ES-I3 (cell line): ENCODE measurements at regions not wholly inside any gene's neighbourhood (a gene's known extent, or its start where the extent isn't known, plus 50 kb on each side); places are given as distances from the start of the nearest gene placed in this dataset.
"Not testable (repeated sequence)": the region's sequence is repeated elsewhere in the genome, so short reads cannot be mapped to it uniquely, and the experiment has no call there.

ENCODE experiments used
- H3K36me3 ChIP-seq: 2 replicates; pipeline ENCODE4 v1.6.1; 2013; ENCODE audit warnings: mild to moderate bottlenecking, low read length, control low read depth, moderate library complexity; ENCODE audit not compliant: insufficient read depth
- H3K4me1 ChIP-seq: 2 replicates; pipeline ENCODE4 v1.6.1; 2013; ENCODE audit warnings: mild to moderate bottlenecking, control low read depth, low read length; ENCODE audit not compliant: insufficient read depth
- H3K9ac ChIP-seq: 2 replicates; pipeline ENCODE4 v1.6.1; 2013; ENCODE audit warnings: low read depth, mild to moderate bottlenecking, low read length, moderate library complexity
- H3K9me3 ChIP-seq: 2 replicates; pipeline ENCODE4 v1.6.1; 2013; ENCODE audit warnings: mild to moderate bottlenecking, low read length, moderate library complexity; ENCODE audit not compliant: control insufficient read depth, insufficient read depth

GRCh38 chr7:51389952-51390351, 73.3 kb upstream of the COBL start:
- H3K9ac ChIP-seq, H3K9me3 ChIP-seq, H3K4me1 ChIP-seq: not testable (repeated sequence)

GRCh38 chr7:51389216-51389812, 72.7 kb upstream of the COBL start:
- H3K9ac ChIP-seq, H3K36me3 ChIP-seq, H3K9me3 ChIP-seq, H3K4me1 ChIP-seq: not testable (repeated sequence)

More at GRCh38 chr7:51389952-51390351, 73.3 kb upstream of the COBL start:
- not testable (repeated sequence) for H3K36me3 ChIP-seq

GRCh38 chr7:51388241-51388640, 71.6 kb upstream of the COBL start:
- H3K9ac ChIP-seq, H3K4me1 ChIP-seq, H3K36me3 ChIP-seq: not testable (repeated sequence)

DNA sequence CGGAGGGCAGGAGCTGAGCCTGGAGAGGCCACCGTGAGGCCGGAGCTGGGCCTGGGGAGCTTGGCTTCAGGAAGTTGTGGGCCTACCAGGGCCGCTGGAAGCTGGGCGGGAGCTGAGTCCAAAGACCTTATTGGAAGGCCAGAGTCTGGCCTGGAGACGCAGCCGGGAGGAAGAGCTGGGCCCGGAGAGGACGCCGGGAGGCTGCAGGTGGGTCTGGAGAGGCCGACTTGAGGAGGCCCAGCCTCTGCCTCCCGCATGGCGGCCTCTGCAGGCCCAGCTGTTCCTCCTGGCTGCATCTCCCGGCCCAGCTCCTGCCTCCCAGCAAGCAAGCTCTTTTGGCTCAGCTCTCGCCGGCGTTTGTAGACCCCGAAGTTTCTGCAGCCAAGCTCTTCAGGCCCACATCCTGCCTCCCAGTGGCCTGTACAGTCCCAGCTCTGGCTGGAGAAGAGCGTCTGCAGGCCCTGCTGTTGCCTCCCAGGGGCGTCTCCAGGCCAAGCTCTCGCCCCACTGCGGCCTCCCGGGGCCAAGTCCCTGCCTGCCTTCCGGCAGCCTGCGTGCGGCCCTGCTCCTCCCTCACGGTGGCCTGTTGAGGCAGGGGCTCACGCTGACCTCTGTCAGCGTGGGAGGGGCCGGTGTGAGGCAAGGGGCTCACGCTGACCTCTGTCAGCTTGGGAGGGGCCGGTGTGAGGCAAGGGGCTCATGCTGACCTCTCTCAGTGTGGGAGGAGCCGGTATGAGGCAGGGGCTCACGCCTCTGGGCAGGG, 70.4 kb upstream of the COBL start:
- not testable (repeated sequence) for H3K4me1 ChIP-seq, H3K9ac ChIP-seq, H3K36me3 ChIP-seq, H3K9me3 ChIP-seq

More at GRCh38 chr7:51388241-51388640, 71.6 kb upstream of the COBL start:
- H3K9me3 ChIP-seq = not testable (repeated sequence)

DNA sequence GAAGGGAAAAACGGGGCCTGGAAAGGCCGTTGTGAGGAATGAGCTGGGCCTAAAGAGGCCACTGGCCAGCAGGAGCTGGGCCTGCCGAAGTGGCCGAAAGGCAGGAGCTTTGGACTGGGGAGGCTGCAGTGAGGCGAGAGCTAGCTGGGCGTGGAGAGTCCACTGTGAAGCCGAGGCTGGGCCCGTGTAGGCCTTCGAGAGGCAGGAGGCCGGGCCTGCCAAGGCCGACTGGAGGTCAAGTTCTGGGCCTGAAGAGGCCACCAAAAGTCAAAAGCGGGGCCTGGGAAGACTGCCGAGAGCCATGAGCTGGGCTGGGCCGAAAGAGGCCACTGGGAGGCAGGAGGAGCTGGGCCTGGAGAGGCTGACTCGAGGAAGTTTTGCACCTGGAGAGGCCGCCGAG, 69.6 kb upstream of the COBL start:
- H3K36me3 ChIP-seq, H3K4me1 ChIP-seq, H3K9ac ChIP-seq, H3K9me3 ChIP-seq: not testable (repeated sequence)

DNA sequence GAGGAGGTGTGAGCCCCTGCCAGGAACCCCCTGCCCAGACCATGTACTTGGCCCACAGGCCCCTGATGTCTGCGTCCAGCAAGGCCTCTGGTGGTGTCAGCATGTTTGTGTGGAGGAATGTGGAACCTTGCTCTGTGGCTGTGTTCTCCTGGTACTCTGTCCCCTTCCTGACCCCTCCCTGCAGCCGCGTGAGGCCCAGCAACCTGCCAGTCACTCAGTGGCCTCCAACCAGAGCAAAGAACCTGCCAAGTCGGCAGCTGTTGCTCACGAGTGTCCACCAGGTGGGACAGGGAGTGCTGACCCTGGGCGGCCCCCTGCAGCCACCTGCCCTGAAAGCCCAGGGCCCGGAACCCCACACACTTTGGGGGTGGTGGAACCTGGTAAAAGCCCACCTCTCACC, 65.6 kb upstream of the COBL start:
- not testable (repeated sequence) for H3K9me3 ChIP-seq, H3K4me1 ChIP-seq, H3K9ac ChIP-seq, H3K36me3 ChIP-seq

- Histone ChIP-seq H3K9me3 (no peaks in the 10 kb centered on the region), H3K36me3 (no peaks in the 10 kb centered on the region), H3K9ac (no peak overlapping the region), H3K4me1 (no peaks in the 10 kb centered on the region)
Measured at GRCh38 chr7:51376420-51377092, 59.9 kb upstream of the COBL start.

- Histone ChIP-seq H3K9ac (no peak overlapping the region), H3K36me3 (no peaks in the 10 kb centered on the region), H3K4me1 (no peaks in the 10 kb centered on the region), H3K9me3 (no peaks in the 10 kb centered on the region)
Measured at GRCh38 chr7:51374936-51375335, 58.3 kb upstream of the COBL start.

DNA sequence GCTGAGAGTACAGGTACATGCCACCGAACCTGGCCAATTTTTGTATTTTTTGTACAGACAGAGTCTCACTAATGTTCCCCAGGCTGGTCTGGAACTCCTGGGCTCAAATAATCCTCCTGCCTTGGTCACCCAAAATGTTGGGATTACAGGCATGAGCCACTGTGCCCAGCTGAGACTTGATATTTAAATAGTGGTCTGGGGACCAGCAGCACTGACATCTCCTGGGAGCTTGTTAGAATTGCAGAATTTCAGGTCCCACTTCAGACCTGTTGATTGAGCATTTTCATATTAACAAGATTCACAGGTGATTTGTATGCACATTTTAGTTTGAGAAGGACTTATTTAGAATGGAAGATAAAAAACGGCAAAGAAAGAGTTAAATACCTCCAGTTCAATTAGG, 57.0 kb upstream of the COBL start:
- H3K9me3 ChIP-seq, H3K9ac ChIP-seq, H3K36me3 ChIP-seq, H3K4me1 ChIP-seq: not testable (repeated sequence)

DNA sequence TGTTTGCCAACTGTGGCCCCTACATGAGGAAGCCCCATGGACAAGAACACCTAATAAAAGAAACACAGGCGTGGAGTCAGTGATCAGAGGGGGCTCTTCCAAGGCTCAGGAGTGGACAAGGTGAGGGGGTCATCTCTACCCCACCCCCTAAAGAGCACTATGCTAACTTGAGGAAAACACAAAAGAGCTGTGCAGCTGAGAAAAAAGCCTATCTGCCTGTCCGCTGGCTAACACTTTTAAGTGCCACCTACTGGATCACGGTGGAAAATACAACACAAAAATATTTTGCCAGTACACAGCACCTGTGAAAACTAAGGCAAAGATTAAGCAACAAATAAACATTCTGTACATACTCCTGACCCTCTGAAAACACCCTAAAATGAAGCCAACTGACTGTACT, 53.1 kb upstream of the COBL start:
- H3K9me3 ChIP-seq = no peaks in the 10 kb centered on the region
- no peaks in the 10 kb centered on the region for H3K36me3 ChIP-seq
- H3K9ac ChIP-seq = no peak overlapping the region
- H3K4me1 ChIP-seq = peaks cover 6% of the 10 kb centered on the region

GRCh38 chr7:51369228-51369627, 52.6 kb upstream of the COBL start:
- not testable (repeated sequence) for H3K9me3 ChIP-seq, H3K4me1 ChIP-seq, H3K36me3 ChIP-seq, H3K9ac ChIP-seq

DNA sequence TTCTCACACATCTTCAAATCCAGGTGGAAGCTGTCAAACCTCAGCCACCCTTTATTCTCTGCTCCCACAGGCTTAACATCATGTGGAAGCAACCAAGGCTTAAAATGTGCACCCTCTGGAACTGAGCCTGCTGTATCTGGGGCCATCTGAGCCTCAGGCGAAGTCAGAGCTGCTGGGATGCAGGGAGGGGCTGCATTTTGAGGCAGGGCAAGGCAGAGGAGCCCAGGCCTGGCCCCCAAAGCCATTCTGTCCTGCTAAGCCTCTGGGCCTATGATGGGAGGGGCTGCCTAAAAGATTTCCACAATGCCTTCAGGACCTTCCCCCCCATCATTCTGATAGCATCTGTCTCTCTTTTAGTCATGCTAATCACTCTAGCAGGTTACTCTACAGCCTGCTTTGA, 51.7 kb upstream of the COBL start:
- H3K9ac ChIP-seq = no peak overlapping the region
- peaks cover 6% of the 10 kb centered on the region for H3K4me1 ChIP-seq
- no peaks in the 10 kb centered on the region for H3K36me3 ChIP-seq
- H3K9me3 ChIP-seq = no peaks in the 10 kb centered on the region

DNA sequence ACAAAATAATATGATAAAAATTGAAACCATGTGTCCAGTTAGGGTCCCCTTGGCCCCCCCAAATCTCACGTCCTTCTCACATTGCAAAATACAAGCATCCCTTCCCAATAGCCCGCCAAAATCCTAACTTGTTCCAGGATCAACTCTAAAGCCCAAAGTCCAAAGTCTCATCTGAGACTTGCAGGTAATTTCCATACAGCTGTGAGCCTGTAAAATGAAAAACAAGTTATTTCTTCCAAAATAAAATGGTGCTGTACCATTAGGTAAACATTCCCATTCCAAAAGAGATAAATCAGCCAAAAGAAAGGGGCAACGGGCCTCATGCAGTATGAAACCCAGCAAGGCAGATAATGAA, 51.0 kb upstream of the COBL start:
- no peaks in the 10 kb centered on the region for H3K36me3 ChIP-seq
- no peak overlapping the region for H3K9ac ChIP-seq
- H3K9me3 ChIP-seq = no peaks in the 10 kb centered on the region; the same call in 1 of the 2 replicates
- peaks cover 6% of the 10 kb centered on the region for H3K4me1 ChIP-seq

GRCh38 chr7:51366930-51367613, 50.5 kb upstream of the COBL start:
- H3K36me3 ChIP-seq = no peaks in the 10 kb centered on the region
- no peaks in the 10 kb centered on the region; the same call in 1 of the 2 replicates for H3K9me3 ChIP-seq
- no peak overlapping the region for H3K9ac ChIP-seq
- H3K4me1 ChIP-seq = peaks cover 6% of the 10 kb centered on the region
